Adipocyte (in vitro differentiated cells): ENCODE measurements at regions not wholly inside any gene's neighbourhood (a gene's known extent, or its start where the extent isn't known, plus 50 kb on each side); places are given as distances from the start of the nearest gene placed in this dataset.
A peak's percentile ranks its signal among the peaks of the same experiment; 100 is the strongest.

Source experiments
- DNase-seq: peaks from one replicate; pipeline ENCODE4 v3.0.0-alpha.2; 2015; ENCODE audit warnings: low read depth
- H3K27me3 ChIP-seq: replicated peaks from 2 replicates; pipeline ENCODE4 v1.7.0; 2013; ENCODE audit warnings: mild to moderate bottlenecking, low read length, moderate library complexity; ENCODE audit not compliant: control insufficient read depth, insufficient read depth
- H3K36me3 ChIP-seq: 2 replicates; pipeline ENCODE4 v1.7.0; 2013; ENCODE audit warnings: low read length, mild to moderate bottlenecking, moderate library complexity; ENCODE audit not compliant: control insufficient read depth, insufficient read depth, severe bottlenecking
- H3K4me1 ChIP-seq: 2 replicates; pipeline ENCODE4 v1.7.0; 2013; ENCODE audit warnings: mild to moderate bottlenecking, low read length, moderate library complexity; ENCODE audit not compliant: control insufficient read depth, insufficient read depth
- H3K4me3 ChIP-seq: 2 replicates; pipeline ENCODE4 v1.7.0; 2013; ENCODE audit warnings: mild to moderate bottlenecking, low read length, moderate library complexity
- H3K9ac ChIP-seq: 2 replicates; pipeline ENCODE4 v1.7.0; 2013; ENCODE audit warnings: mild to moderate bottlenecking, low read length, moderate library complexity
- H3K9me3 ChIP-seq: 2 replicates; pipeline ENCODE4 v1.7.0; 2013; ENCODE audit warnings: mild to moderate bottlenecking, low read length, moderate library complexity; ENCODE audit not compliant: control insufficient read depth

DNA sequence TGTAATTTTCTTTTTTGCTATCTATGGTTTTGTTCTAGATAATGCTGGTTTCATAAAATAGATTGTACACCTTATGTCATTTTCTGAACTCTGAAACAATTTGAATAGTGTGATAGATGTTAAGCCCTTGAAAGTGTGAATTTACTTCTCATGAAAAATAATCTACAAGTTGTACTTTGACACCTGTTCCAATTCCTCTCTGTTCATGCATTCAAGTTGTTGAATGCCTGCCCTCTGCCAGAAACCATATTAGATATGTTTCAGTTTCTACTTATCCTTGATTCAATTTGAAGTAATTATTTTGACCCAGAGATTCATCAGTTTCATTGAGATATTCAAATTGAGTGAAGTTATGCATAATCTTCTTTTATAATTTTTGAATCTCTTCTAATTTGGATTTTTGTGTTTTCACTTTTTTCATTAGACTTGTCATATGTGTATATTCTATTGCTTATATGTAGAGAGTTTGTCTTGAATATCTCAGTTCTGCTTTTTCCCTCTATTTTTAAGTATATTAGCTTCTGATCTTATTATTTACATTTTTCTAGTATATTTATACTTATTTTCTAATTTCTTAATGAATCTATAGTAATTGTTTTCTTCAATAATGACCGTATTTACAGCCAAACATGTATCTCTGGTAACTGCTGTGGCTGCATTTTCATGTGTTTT, 143.3 kb upstream of the TACR1 start:
- Histone ChIP-seq H3K9ac (no peak overlapping the region), H3K36me3 (no peaks in the 10 kb centered on the region), H3K9me3 (no peaks in the 10 kb centered on the region), H3K27me3 (no peaks in the 10 kb centered on the region), H3K4me1 (peaks cover 2% of the 10 kb centered on the region), H3K4me3 (no peak overlapping the region)
- no peak for DNase-seq

GRCh38 chr2:75340560-75340959, 141.2 kb upstream of the TACR1 start:
- H3K4me1 ChIP-seq: peaks cover 2% of the 10 kb centered on the region
- no peaks in the 10 kb centered on the region for H3K9me3 ChIP-seq
- peak; percentile 19 for DNase-seq
- no peaks in the 10 kb centered on the region for H3K36me3 ChIP-seq
- no peaks in the 10 kb centered on the region for H3K27me3 ChIP-seq
- no peak overlapping the region for H3K9ac ChIP-seq
- H3K4me3 ChIP-seq: no peak overlapping the region

- H3K36me3 ChIP-seq: no peaks in the 10 kb centered on the region
- H3K27me3 ChIP-seq: no peaks in the 10 kb centered on the region
- H3K9ac ChIP-seq: no peak overlapping the region
- H3K4me3 ChIP-seq: no peak overlapping the region
- H3K9me3 ChIP-seq: no peaks in the 10 kb centered on the region
- H3K4me1 ChIP-seq: peaks cover 2% of the 10 kb centered on the region
- DNase-seq: no peak
Measured at GRCh38 chr2:75338461-75338860, 139.1 kb upstream of the TACR1 start.

- no peak overlapping the region for H3K4me3 ChIP-seq
- no peak overlapping the region for H3K9ac ChIP-seq
- no peaks in the 10 kb centered on the region for H3K27me3 ChIP-seq
- H3K9me3 ChIP-seq: no peaks in the 10 kb centered on the region
- H3K4me1 ChIP-seq: peaks cover 2% of the 10 kb centered on the region
- DNase-seq: no peak
- no peaks in the 10 kb centered on the region for H3K36me3 ChIP-seq
Measured at GRCh38 chr2:75337619-75338018, 138.3 kb upstream of the TACR1 start.

- Histone ChIP-seq H3K27me3 (no peaks in the 10 kb centered on the region), H3K4me3 (no peak overlapping the region), H3K4me1 (peaks cover 2% of the 10 kb centered on the region), H3K9me3 (no peaks in the 10 kb centered on the region), H3K36me3 (no peaks in the 10 kb centered on the region), H3K9ac (no peak overlapping the region)
- DNase-seq: no peak
Measured at GRCh38 chr2:75337016-75337415, 137.7 kb upstream of the TACR1 start.

- no peak for DNase-seq
Measured at GRCh38 chr2:75336451-75336850, 137.1 kb upstream of the TACR1 start.

GRCh38 chr2:75334076-75334475, 134.8 kb upstream of the TACR1 start:
- Histone ChIP-seq H3K36me3 (no peaks in the 10 kb centered on the region), H3K4me3 (no peak overlapping the region), H3K9ac (no peak overlapping the region), H3K27me3 (no peaks in the 10 kb centered on the region), H3K4me1 (no peaks in the 10 kb centered on the region), H3K9me3 (no peaks in the 10 kb centered on the region)
- no peak for DNase-seq

More at GRCh38 chr2:75336451-75336850, 137.1 kb upstream of the TACR1 start:
- H3K27me3 ChIP-seq: no peaks in the 10 kb centered on the region
- no peaks in the 10 kb centered on the region for H3K9me3 ChIP-seq
- no peak overlapping the region for H3K4me3 ChIP-seq
- H3K4me1 ChIP-seq: peaks cover 2% of the 10 kb centered on the region
- H3K36me3 ChIP-seq: no peaks in the 10 kb centered on the region
- no peak overlapping the region for H3K9ac ChIP-seq

GRCh38 chr2:75333646-75334045, 134.3 kb upstream of the TACR1 start:
- no peaks in the 10 kb centered on the region for H3K36me3 ChIP-seq

DNA sequence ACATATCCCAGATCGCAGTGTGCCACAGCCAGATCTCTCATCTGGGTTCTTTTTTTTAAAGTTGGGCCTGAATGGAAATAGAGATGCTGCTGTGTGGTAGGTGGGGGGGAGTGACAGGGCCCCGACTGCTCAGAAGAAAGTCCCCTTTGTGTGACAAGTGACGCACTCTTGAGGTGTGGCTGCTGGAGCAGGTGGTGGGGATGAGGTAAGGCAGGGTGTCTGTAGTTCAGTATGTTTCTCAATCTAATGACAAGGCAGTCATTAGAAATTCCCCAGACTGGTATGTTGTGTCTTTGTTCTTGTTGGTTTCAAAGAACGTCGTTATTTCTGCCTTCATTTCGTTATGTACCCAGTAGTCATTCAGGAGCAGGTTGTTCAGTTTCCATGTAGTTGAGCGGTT, 128.8 kb upstream of the TACR1 start:
- no peak for DNase-seq
- H3K9ac ChIP-seq: no peak overlapping the region
- H3K4me1 ChIP-seq: peaks cover 11% of the 10 kb centered on the region
- H3K4me3 ChIP-seq: no peak overlapping the region
- no peaks in the 10 kb centered on the region for H3K27me3 ChIP-seq
- no peaks in the 10 kb centered on the region for H3K9me3 ChIP-seq
- no peaks in the 10 kb centered on the region for H3K36me3 ChIP-seq

More at GRCh38 chr2:75333646-75334045, 134.3 kb upstream of the TACR1 start:
- no peaks in the 10 kb centered on the region for H3K4me1 ChIP-seq
- H3K4me3 ChIP-seq: no peak overlapping the region
- no peak for DNase-seq
- no peaks in the 10 kb centered on the region for H3K9me3 ChIP-seq
- no peaks in the 10 kb centered on the region for H3K27me3 ChIP-seq
- no peak overlapping the region for H3K9ac ChIP-seq

DNA sequence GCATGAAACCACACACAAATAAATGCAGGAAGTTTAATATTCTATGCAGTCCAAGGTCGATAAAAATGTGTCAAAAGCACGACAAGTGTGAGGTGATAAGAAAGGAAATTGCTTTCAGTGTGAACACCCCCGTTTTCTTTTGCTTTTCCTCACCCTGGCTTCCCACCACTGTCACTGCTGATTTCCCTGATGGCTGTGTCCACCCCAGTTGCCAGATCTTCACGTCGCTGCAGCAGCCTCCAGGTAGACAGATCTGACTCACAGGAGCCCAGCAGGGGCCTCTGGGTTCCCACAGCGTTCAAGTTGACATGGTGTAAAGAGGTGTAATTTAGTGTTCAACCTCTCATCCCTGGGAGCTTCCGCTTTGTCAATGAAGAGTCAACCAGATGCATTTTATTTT, 128.0 kb upstream of the TACR1 start:
- H3K4me3 ChIP-seq: no peak overlapping the region
- H3K36me3 ChIP-seq: no peaks in the 10 kb centered on the region
- peaks cover 11% of the 10 kb centered on the region for H3K4me1 ChIP-seq
- H3K9me3 ChIP-seq: no peaks in the 10 kb centered on the region
- no peaks in the 10 kb centered on the region for H3K27me3 ChIP-seq
- H3K9ac ChIP-seq: no peak overlapping the region
- DNase-seq: no peak

GRCh38 chr2:75326645-75327044, 127.3 kb upstream of the TACR1 start:
- H3K27me3 ChIP-seq: no peaks in the 10 kb centered on the region
- DNase-seq: no peak
- peaks cover 11% of the 10 kb centered on the region for H3K4me1 ChIP-seq
- no peak overlapping the region for H3K4me3 ChIP-seq
- H3K9me3 ChIP-seq: no peaks in the 10 kb centered on the region
- no peak overlapping the region for H3K9ac ChIP-seq
- H3K36me3 ChIP-seq: no peaks in the 10 kb centered on the region

DNA sequence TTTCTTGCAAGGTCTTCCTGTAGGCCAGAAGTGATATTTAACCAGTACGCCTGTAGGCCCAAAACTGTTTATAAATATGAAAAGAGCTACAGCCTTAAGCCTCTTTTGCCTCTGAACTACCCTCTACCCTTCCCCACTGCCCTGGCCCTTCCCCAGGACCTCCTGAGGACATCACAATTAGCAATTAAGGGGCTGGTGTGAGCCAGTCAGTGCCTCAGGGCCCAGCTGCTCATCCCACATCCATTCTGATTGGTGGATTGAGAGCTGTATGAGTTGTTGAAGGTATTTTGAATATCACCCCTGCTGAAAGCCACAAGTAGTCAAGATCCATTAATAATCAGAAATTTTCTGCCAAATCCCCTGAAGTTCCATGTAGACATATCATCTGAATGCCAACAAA, 126.3 kb upstream of the TACR1 start:
- Histone ChIP-seq H3K9ac (no peak overlapping the region), H3K4me1 (peaks cover 11% of the 10 kb centered on the region), H3K4me3 (no peak overlapping the region), H3K27me3 (no peaks in the 10 kb centered on the region), H3K36me3 (no peaks in the 10 kb centered on the region), H3K9me3 (no peaks in the 10 kb centered on the region)
- DNase-seq: no peak
